Fibroblast of lung (primary cell): ENCODE measurements at regions not wholly inside any gene's neighbourhood (a gene's known extent, or its start where the extent isn't known, plus 50 kb on each side); places are given as distances from the start of the nearest gene placed in this dataset.
"Not testable (repeated sequence)": the region's sequence is repeated elsewhere in the genome, so short reads cannot be mapped to it uniquely, and the experiment has no call there.

Source experiments
- EZH2 ChIP-seq: IDR thresholded peaks from 2 replicates; pipeline ENCODE4 v1.5.1; 2012; ENCODE audit warnings: low read length, control low read depth, mild to moderate bottlenecking; ENCODE audit errors: missing control alignments
- TF ChIP-seq, protein P1 (sequence below), 2 donors: IDR thresholded peaks in 1 of 2; conservative IDR thresholded peaks in 1 of 2; 1 replicate in 1 of 2; 2 replicates in 1 of 2; pipeline ENCODE4 v1.5.1; 2011 to 2012; ENCODE audit warnings: low read length in 2 of 2, control low read depth in 1 of 2, inconsistent platforms in 1 of 2, low read depth in 1 of 2, mild to moderate bottlenecking in 1 of 2

DNA sequence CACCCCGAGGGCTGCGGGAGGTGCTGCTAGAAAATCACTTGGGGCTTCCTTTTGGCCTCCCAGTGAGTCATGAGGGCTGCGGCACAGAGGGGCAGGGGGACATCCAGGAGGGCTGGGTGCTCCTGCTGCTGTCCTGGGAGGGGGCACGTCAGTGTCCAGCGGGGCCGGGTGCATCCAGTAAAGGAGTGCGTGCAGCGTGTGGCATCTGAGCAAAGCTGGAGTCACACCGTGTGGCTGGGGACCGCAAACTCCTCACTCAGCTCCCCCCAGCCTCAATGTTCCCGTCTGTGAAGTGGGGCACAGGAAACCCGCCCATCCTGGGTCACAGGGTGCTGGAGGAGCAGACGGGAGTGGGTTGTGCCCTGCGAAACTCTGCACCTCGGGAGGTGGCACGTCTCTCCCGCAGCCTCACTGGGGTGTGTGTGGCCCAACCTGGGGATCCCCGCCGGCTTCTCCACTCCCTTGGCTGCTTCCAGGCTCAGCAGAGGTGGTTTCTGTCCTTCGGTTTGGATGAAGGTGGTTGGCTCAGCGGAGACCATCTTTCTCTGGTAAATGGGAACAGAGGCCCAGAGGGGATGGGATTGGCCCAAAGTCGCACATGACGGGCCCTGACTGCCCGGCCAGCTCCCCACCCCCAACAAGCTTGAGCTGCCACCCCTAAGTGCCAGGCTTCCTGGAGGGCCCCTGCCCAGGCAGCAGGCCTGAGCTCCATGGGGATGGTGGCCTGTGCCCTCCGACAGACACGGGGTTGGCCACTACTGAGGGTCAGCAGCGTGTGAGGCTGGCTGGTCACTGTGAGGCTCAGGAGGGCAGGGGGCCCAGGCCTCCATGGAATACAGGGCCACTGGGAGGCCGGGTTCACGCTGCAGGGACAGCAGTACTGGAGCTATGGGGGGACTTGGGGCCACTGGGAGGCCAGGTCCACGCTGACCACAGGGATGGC, 114.9 kb downstream of the NPIPB11 start:
- TF ChIP-seq, protein P1, sequence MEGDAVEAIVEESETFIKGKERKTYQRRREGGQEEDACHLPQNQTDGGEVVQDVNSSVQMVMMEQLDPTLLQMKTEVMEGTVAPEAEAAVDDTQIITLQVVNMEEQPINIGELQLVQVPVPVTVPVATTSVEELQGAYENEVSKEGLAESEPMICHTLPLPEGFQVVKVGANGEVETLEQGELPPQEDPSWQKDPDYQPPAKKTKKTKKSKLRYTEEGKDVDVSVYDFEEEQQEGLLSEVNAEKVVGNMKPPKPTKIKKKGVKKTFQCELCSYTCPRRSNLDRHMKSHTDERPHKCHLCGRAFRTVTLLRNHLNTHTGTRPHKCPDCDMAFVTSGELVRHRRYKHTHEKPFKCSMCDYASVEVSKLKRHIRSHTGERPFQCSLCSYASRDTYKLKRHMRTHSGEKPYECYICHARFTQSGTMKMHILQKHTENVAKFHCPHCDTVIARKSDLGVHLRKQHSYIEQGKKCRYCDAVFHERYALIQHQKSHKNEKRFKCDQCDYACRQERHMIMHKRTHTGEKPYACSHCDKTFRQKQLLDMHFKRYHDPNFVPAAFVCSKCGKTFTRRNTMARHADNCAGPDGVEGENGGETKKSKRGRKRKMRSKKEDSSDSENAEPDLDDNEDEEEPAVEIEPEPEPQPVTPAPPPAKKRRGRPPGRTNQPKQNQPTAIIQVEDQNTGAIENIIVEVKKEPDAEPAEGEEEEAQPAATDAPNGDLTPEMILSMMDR (conservative IDR thresholded peaks at IDR 0.05 in 1 of 2, IDR thresholded peaks at IDR 0.05 in 1 of 2; ENCODE audit: low read depth in 1 of 2, low read length in 2 of 2) = not testable (repeated sequence)
- TF ChIP-seq EZH2 = not testable (repeated sequence)
